HG03135 (cell line): ENCODE measurements at regions not wholly inside any gene's neighbourhood (a gene's known extent, or its start where the extent isn't known, plus 50 kb on each side); places are given as distances from the start of the nearest gene placed in this dataset.

Source experiments
- ATAC-seq: cut with Tn5 transposase; IDR thresholded peaks from one replicate; pipeline ENCODE4 v1.9.1; 2021; ENCODE audit warnings: mild to moderate bottlenecking, moderate library complexity; ENCODE audit not compliant: unreplicated experiment

- no peak for ATAC-seq
Measured at GRCh38 chr19:28521614-28522544, 691.1 kb downstream of the UQCRFS1 start.

GRCh38 chr19:28520998-28521568, 691.9 kb downstream of the UQCRFS1 start:
- no peak for ATAC-seq

- ATAC-seq, result no peak
Measured at GRCh38 chr19:28519952-28520861, 692.7 kb downstream of the UQCRFS1 start.

GRCh38 chr19:28519218-28519779, 693.7 kb downstream of the UQCRFS1 start:
- ATAC-seq, result no peak

GRCh38 chr19:28516415-28516872, 696.5 kb downstream of the UQCRFS1 start:
- ATAC-seq, result no peak

- ATAC-seq, result no peak
Measured at GRCh38 chr19:28514166-28514565, 698.8 kb downstream of the UQCRFS1 start.

GRCh38 chr19:28511655-28512054, 701.3 kb downstream of the UQCRFS1 start:
- ATAC-seq, result no peak

- ATAC-seq, result no peak
Measured at GRCh38 chr19:28509079-28509895, 703.7 kb downstream of the UQCRFS1 start.

- no peak for ATAC-seq
Measured at GRCh38 chr19:28508666-28509065, 704.3 kb downstream of the UQCRFS1 start.

GRCh38 chr19:28505933-28506332, 707.0 kb downstream of the UQCRFS1 start:
- no peak for ATAC-seq

GRCh38 chr19:28505134-28505533, 707.8 kb downstream of the UQCRFS1 start:
- no peak for ATAC-seq

- no peak for ATAC-seq
Measured at GRCh38 chr19:28504727-28505126, 708.2 kb downstream of the UQCRFS1 start.

- no peak for ATAC-seq
Measured at GRCh38 chr19:28504139-28504538, 708.8 kb downstream of the UQCRFS1 start.

GRCh38 chr19:28502879-28503734, 709.8 kb downstream of the UQCRFS1 start:
- no peak for ATAC-seq

- ATAC-seq, result no peak
Measured at GRCh38 chr19:28501976-28502375, 711.0 kb downstream of the UQCRFS1 start.

GRCh38 chr19:28500982-28501630, 711.8 kb downstream of the UQCRFS1 start:
- ATAC-seq, result no peak

- ATAC-seq, result no peak
Measured at GRCh38 chr19:28500296-28500695, 712.7 kb downstream of the UQCRFS1 start.

- ATAC-seq, result no peak
Measured at GRCh38 chr19:28498404-28498976, 714.5 kb downstream of the UQCRFS1 start.
